Thoracic aorta (tissue), 2 donors: ENCODE measurements at regions not wholly inside any gene's neighbourhood (a gene's known extent, or its start where the extent isn't known, plus 50 kb on each side); places are given as distances from the start of the nearest gene placed in this dataset.

Source experiments
- ATAC-seq: fragments of 150-250 bp; one replicate; pipeline ENCODE4 v1.8.0; 2017; ENCODE audit warnings: low read depth; ENCODE audit not compliant: insufficient number of reproducible peaks, low FRiP score
- DNase-seq: peaks from one replicate; pipeline ENCODE4 v3.0.0-alpha.2; 2020; ENCODE audit warnings: low spot score
- H3K27ac ChIP-seq, 2 donors: fragments of 200-600 bp; sonication (generic); 1 replicate in 1 of 2; 2 replicates in 1 of 2; pipeline ENCODE4 v1.5.1; 2016; ENCODE audit warnings: mild to moderate bottlenecking in 2 of 2, moderate library complexity in 2 of 2
- H3K27me3 ChIP-seq: fragments of 200-600 bp; sonication (generic); replicated peaks from 2 replicates; pipeline ENCODE4 v1.6.0; 2016; ENCODE audit warnings: mild to moderate bottlenecking; ENCODE audit not compliant: insufficient read depth
- H3K36me3 ChIP-seq: fragments of 200-600 bp; sonication (generic); one replicate; pipeline ENCODE4 v1.5.1; 2016
- H3K4me1 ChIP-seq, 2 donors: fragments of 200-600 bp; sonication (generic); 1 replicate in 1 of 2; 2 replicates in 1 of 2; pipeline versions ENCODE4 v1.5.1 to v1.6.0; 2016; ENCODE audit warnings: low read depth in 2 of 2, mild to moderate bottlenecking in 1 of 2; ENCODE audit not compliant: control insufficient read depth in 1 of 2
- H3K4me3 ChIP-seq: fragments of 200-600 bp; sonication (generic); 2 replicates; pipeline ENCODE4 v1.5.1; 2016; ENCODE audit warnings: mild to moderate bottlenecking
- H3K9me3 ChIP-seq: fragments of 200-600 bp; sonication (generic); 2 replicates; pipeline ENCODE4 v1.5.1; 2016
- TF ChIP-seq, protein P1 (sequence below): fragments of 200-600 bp; sonication (generic); IDR thresholded peaks from one replicate; pipeline ENCODE4 v1.5.1; 2019; ENCODE audit warnings: antibody characterized with exemption

DNA sequence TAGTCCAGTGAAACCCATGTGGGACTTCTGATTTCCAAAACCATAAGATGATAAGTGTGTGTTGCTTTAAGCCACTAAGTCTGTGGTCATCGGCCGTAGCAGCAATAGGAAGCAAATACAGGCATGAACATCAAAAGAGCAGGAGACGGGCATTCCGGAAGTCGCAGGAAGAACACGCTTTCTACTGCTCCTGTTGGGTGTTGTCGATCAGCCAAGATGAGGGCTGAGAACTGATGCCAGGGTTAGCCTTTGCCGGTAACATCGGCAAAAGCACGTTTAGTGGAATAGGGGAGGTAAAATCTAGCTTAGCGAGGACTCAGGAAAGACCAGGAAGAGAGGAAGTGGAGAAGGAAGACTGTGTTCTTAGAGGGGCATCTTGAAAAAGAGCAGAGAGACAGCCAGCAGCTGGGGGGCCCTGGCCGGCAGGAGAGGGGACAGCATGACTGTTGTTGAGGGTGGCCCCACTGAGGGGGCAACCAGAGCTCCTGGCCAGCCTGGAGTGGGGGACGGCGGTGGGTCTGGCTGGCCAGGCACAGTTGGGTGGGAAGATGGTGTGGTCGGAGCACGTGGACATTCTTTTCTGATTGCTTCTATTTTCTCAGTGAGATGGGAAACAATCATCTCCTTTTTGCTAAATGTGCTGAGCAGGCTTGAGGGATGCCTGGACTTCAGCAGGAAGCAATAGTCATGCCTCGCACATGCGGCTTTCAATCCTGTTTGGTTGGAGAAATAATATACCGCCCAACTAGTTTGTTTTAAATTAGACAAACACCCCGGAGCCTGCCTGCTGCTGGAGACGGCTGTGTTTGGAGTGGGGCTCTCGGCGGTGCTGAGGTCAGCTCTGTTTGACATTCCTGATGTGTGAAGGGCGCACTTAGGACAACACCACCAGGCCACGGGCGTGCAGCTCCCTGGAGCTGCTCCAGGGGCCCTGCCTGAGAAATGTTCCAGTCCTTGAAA is 109.9 kb downstream of the METRNL start:
- no peak overlapping the region for H3K4me3 ChIP-seq
- no peak for ATAC-seq
- TF ChIP-seq, protein P1, sequence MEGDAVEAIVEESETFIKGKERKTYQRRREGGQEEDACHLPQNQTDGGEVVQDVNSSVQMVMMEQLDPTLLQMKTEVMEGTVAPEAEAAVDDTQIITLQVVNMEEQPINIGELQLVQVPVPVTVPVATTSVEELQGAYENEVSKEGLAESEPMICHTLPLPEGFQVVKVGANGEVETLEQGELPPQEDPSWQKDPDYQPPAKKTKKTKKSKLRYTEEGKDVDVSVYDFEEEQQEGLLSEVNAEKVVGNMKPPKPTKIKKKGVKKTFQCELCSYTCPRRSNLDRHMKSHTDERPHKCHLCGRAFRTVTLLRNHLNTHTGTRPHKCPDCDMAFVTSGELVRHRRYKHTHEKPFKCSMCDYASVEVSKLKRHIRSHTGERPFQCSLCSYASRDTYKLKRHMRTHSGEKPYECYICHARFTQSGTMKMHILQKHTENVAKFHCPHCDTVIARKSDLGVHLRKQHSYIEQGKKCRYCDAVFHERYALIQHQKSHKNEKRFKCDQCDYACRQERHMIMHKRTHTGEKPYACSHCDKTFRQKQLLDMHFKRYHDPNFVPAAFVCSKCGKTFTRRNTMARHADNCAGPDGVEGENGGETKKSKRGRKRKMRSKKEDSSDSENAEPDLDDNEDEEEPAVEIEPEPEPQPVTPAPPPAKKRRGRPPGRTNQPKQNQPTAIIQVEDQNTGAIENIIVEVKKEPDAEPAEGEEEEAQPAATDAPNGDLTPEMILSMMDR: no peak
- H3K27ac ChIP-seq: peak overlapping the region in 1 of 2 donors; percentile 42
- H3K9me3 ChIP-seq: no peaks in the 10 kb centered on the region
- H3K4me1 ChIP-seq: peaks cover 20 to 35% of the 10 kb centered on the region in 2 donors
- H3K27me3 ChIP-seq: no peaks in the 10 kb centered on the region
- DNase-seq: no peak
- H3K36me3 ChIP-seq: no peaks in the 10 kb centered on the region

DNA sequence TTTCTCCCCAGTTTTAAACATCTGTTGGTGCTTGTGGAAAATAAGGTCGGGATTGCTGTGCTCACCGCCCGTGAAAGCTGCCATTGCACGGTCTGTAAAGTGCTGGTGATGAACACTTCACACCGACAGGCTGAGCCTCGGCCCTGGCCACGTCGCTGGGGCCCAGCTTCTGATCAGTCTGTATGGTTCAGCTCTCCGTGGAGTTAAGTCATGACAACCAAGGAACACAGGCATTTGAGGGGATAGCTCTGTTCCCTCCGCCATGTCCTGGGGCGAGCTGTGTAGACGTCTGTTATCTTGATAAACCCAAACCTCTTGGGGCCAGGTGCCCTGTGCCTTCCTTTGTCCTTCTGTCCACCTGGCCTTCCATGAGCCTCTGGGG is 110.6 kb downstream of the METRNL start:
- peak overlapping the region in 1 of 2 donors; percentile 42 for H3K27ac ChIP-seq
- DNase-seq (no peak), ATAC-seq (no peak)
- no peaks in the 10 kb centered on the region for H3K36me3 ChIP-seq
- H3K27me3 ChIP-seq: no peaks in the 10 kb centered on the region
- peaks cover 23 to 35% of the 10 kb centered on the region in 2 donors for H3K4me1 ChIP-seq
- H3K4me3 ChIP-seq: no peak overlapping the region
- TF ChIP-seq, protein P1: no peak
- no peaks in the 10 kb centered on the region for H3K9me3 ChIP-seq

DNA sequence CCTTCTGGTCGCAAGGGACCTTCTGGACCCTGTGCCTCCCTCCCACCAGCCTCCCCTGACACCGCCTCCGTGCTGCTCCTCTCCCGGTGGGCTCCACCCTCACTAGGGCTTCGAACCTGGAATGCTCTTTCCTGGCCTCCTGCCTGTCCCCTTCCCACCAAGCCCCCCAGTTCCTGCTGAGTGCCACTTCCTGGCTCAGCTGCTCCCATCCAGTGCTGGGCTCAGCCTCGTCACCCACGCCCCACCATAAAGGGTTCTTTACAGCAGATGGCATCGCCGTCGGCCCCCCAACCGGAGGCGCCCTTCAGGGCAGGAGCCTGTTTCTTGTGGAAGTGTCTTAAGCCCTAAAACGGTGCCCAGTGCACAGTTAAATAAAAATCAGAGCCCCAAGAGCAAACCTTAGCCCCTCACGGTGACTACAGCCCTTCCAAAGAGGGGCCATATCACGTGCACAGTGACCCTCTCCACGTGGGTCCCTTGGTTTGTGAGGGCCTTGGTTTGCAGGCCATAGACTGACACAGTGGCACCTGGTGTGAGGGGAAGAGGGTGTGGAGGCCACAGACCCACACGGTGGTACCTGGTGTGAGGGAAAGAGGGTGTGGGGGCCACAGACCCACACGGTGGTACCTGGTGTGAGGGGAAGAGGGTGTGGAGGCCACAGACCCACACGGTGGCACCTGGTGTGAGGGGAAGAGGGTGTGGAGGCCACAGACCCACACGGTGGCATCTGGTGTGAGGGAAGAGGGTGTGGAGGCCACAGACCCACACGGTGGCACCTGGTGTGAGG is 111.4 kb downstream of the METRNL start:
- H3K27ac ChIP-seq: peak overlapping the region in 1 of 2 donors; percentile 42

DNA sequence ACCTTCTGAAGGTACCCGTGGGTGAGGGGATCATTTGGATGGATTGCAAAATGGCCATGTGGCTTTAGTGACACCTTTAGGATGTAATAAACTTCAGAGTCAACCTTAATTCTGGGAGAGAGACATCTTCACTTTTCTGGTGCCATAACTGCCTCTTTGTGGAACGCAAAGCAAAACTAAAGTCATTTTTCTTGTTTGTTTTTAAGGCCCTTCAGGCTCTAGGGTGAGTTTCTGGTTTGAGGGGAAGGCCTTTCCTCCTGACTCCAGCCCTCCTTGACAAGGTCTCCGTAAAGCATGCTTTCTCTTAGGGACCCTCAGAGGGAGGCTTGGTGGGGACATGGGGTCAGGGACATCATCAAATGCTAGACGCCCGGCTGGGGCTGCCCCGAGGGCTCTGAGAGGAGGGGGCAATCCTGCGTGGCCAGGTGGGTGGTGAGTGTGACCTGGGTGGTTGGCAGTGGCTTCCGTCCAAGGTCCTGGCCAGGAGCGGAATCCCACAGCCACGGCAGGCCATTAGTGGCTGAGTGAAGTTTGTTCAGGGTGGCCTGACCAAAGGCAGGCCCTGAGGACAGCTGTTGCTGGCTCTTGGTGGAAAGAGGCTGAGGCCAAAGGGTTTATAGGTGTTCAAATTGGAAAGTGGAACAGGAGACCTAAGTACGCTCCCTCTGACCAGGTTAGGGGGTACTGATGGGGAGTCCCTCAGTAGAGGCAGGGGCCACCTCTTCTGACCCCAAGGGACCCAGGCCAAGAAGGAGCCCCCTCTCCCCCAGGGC is 112.2 kb downstream of the METRNL start:
- TF ChIP-seq, protein P1: no peak
- Histone ChIP-seq H3K27ac (peak overlapping the region in 1 of 2 donors; percentile 10), H3K4me3 (no peak overlapping the region), H3K4me1 (peaks cover 36 to 48% of the 10 kb centered on the region in 2 donors), H3K36me3 (no peaks in the 10 kb centered on the region), H3K9me3 (no peaks in the 10 kb centered on the region), H3K27me3 (no peaks in the 10 kb centered on the region)
- DNase-seq (no peak), ATAC-seq (no peak)

More for the DNA sequence above, 111.4 kb downstream of the METRNL start:
- no peaks in the 10 kb centered on the region for H3K27me3 ChIP-seq
- H3K9me3 ChIP-seq: no peaks in the 10 kb centered on the region
- no peak for DNase-seq
- H3K36me3 ChIP-seq: no peaks in the 10 kb centered on the region
- ATAC-seq: no peak
- peaks cover 30 to 41% of the 10 kb centered on the region in 2 donors for H3K4me1 ChIP-seq
- H3K4me3 ChIP-seq: no peak overlapping the region
- TF ChIP-seq, protein P1: no peak
